Midbrain (tissue), 1 donor: ENCODE measurements at regions not wholly inside any gene's neighbourhood (a gene's known extent, or its start where the extent isn't known, plus 50 kb on each side); places are given as distances from the start of the nearest gene placed in this dataset.

Experiments used
- DNase-seq: peaks from one replicate; lab custom pipeline; 2025; lab: John Stamatoyannopoulos, UW

- no peak for DNase-seq
Observed at GRCh38 chr12:90027889-90028634, 319.4 kb upstream of the ATP2B1 start.

GRCh38 chr12:90027041-90027440, 318.4 kb upstream of the ATP2B1 start:
- DNase-seq = no peak

GRCh38 chr12:90026516-90026915, 317.9 kb upstream of the ATP2B1 start:
- DNase-seq = no peak

- DNase-seq = no peak
Observed at GRCh38 chr12:90024262-90024661, 315.6 kb upstream of the ATP2B1 start.

GRCh38 chr12:90023207-90023900, 314.7 kb upstream of the ATP2B1 start:
- DNase-seq = no peak

- no peak for DNase-seq
Observed at GRCh38 chr12:90021795-90022440, 313.3 kb upstream of the ATP2B1 start.

- no peak for DNase-seq
Observed at GRCh38 chr12:90020881-90021280, 312.2 kb upstream of the ATP2B1 start.

- no peak for DNase-seq
Observed at GRCh38 chr12:90020436-90020835, 311.8 kb upstream of the ATP2B1 start.

GRCh38 chr12:90020014-90020413, 311.4 kb upstream of the ATP2B1 start:
- no peak for DNase-seq

GRCh38 chr12:90017316-90017715, 308.7 kb upstream of the ATP2B1 start:
- DNase-seq = no peak

GRCh38 chr12:90015228-90015627, 306.6 kb upstream of the ATP2B1 start:
- DNase-seq = no peak

GRCh38 chr12:90013409-90013808, 304.8 kb upstream of the ATP2B1 start:
- no peak for DNase-seq

- no peak for DNase-seq
Observed at GRCh38 chr12:90010089-90010488, 301.5 kb upstream of the ATP2B1 start.

GRCh38 chr12:90008277-90008676, 299.6 kb upstream of the ATP2B1 start:
- DNase-seq = no peak

- no peak for DNase-seq
Observed at GRCh38 chr12:90004319-90005074, 295.9 kb upstream of the ATP2B1 start.

- DNase-seq = no peak
Observed at GRCh38 chr12:90003688-90004087, 295.1 kb upstream of the ATP2B1 start.

GRCh38 chr12:90000721-90001120, 292.1 kb upstream of the ATP2B1 start:
- DNase-seq = no peak

GRCh38 chr12:89999699-90000505, 291.3 kb upstream of the ATP2B1 start:
- DNase-seq = no peak

GRCh38 chr12:89995870-89996269, 287.2 kb upstream of the ATP2B1 start:
- no peak for DNase-seq

GRCh38 chr12:89994911-89995310, 286.3 kb upstream of the ATP2B1 start:
- DNase-seq = no peak

- DNase-seq = no peak
Observed at GRCh38 chr12:89993632-89994031, 285.0 kb upstream of the ATP2B1 start.
